H9 (cell line): ENCODE measurements at regions not wholly inside any gene's neighbourhood (a gene's known extent, or its start where the extent isn't known, plus 50 kb on each side); places are given as distances from the start of the nearest gene placed in this dataset.

ENCODE experiments used
- DNase-seq: peaks from one replicate; pipeline ENCODE4 v3.0.0-alpha.2; 2017
- H2AFZ ChIP-seq: one replicate; pipeline ENCODE4 v1.6.1; 2013; ENCODE audit warnings: mild to moderate bottlenecking, low read length, control low read depth, moderate library complexity
- H2AK5ac ChIP-seq: 2 replicates; pipeline ENCODE4 v1.6.1; 2013; ENCODE audit warnings: low read length, control low read depth, mixed read lengths; ENCODE audit not compliant: insufficient read length
- H2BK120ac ChIP-seq: one replicate; pipeline ENCODE4 v1.6.1; 2013; ENCODE audit warnings: low read depth, mild to moderate bottlenecking, low read length, control low read depth, inconsistent platforms; ENCODE audit not compliant: poor library complexity, severe bottlenecking
- H2BK12ac ChIP-seq: 2 replicates; pipeline ENCODE4 v1.6.1; 2013; ENCODE audit warnings: low read length, control low read depth, mixed read lengths, low read depth; ENCODE audit not compliant: insufficient read length
- H2BK15ac ChIP-seq: 2 replicates; pipeline ENCODE4 v1.6.1; 2013; ENCODE audit warnings: low read depth, low read length, control low read depth
- H2BK20ac ChIP-seq: one replicate; pipeline ENCODE4 v1.6.1; 2013; ENCODE audit warnings: low read depth, mild to moderate bottlenecking, low read length, control low read depth, inconsistent platforms; ENCODE audit not compliant: poor library complexity, severe bottlenecking
- H2BK5ac ChIP-seq: 2 replicates; pipeline ENCODE4 v1.6.1; 2013; ENCODE audit warnings: low read length, control low read depth, mixed read lengths; ENCODE audit not compliant: insufficient read length
- H3K14ac ChIP-seq: 2 replicates; pipeline ENCODE4 v1.6.1; 2013; ENCODE audit warnings: low read length, control low read depth; ENCODE audit not compliant: insufficient read depth
- H3K18ac ChIP-seq: 2 replicates; pipeline ENCODE4 v1.6.1; 2013; ENCODE audit warnings: low read depth, mild to moderate bottlenecking, mixed read lengths, low read length, control low read depth; ENCODE audit not compliant: insufficient read length
- H3K23ac ChIP-seq: 2 replicates; pipeline ENCODE4 v1.6.1; 2013; ENCODE audit warnings: low read length, control low read depth, mixed read lengths, low read depth; ENCODE audit not compliant: insufficient read length
- H3K23me2 ChIP-seq: 2 replicates; pipeline ENCODE4 v1.6.1; 2013; ENCODE audit warnings: low read depth, mild to moderate bottlenecking, mixed read lengths, low read length, control low read depth; ENCODE audit not compliant: insufficient read length, poor library complexity, severe bottlenecking
- H3K27ac ChIP-seq: 2 replicates; pipeline ENCODE4 v1.5.1; 2013; ENCODE audit warnings: low read length, control low read depth, mixed read lengths, low read depth; ENCODE audit not compliant: insufficient read length
- H3K27me3 ChIP-seq: 2 replicates; pipeline ENCODE4 v1.6.1; 2013; ENCODE audit warnings: low read length, control low read depth, inconsistent platforms; ENCODE audit not compliant: insufficient read depth
- H3K4ac ChIP-seq: 2 replicates; pipeline ENCODE4 v1.6.1; 2013; ENCODE audit warnings: low read depth, mild to moderate bottlenecking, control low read depth, inconsistent platforms, low read length, moderate library complexity
- H3K4me1 ChIP-seq: 2 replicates; pipeline ENCODE4 v1.6.1; 2013; ENCODE audit warnings: low read length, control low read depth, inconsistent platforms; ENCODE audit not compliant: insufficient read depth
- H3K4me2 ChIP-seq: 2 replicates; pipeline ENCODE4 v1.6.1; 2013; ENCODE audit warnings: low read length, control low read depth, mixed read lengths; ENCODE audit not compliant: insufficient read length, insufficient read depth
- H3K56ac ChIP-seq: 2 replicates; pipeline ENCODE4 v1.6.1; 2013; ENCODE audit warnings: low read depth, mild to moderate bottlenecking, mixed read lengths, low read length, control low read depth; ENCODE audit not compliant: insufficient read length
- H3K79me1 ChIP-seq: 2 replicates; pipeline ENCODE4 v1.6.1; 2013; ENCODE audit warnings: low read depth, mild to moderate bottlenecking, moderate library complexity, low read length, control low read depth, inconsistent platforms; ENCODE audit not compliant: insufficient read depth, poor library complexity, severe bottlenecking
- H3K79me2 ChIP-seq: 2 replicates; pipeline ENCODE4 v1.6.1; 2013; ENCODE audit warnings: low read length, control low read depth, inconsistent platforms; ENCODE audit not compliant: insufficient read depth
- H3K9ac ChIP-seq: 2 replicates; pipeline ENCODE4 v1.6.1; 2013; ENCODE audit warnings: low read length, control low read depth, mixed read lengths; ENCODE audit not compliant: insufficient read length; ENCODE audit errors: extremely low read depth
- H3K9me3 ChIP-seq: one replicate; pipeline ENCODE4 v1.6.1; 2013; ENCODE audit warnings: low read depth, low read length, inconsistent platforms; ENCODE audit not compliant: control insufficient read depth
- H3T11ph ChIP-seq: one replicate; pipeline ENCODE4 v1.6.1; 2013; ENCODE audit warnings: mild to moderate bottlenecking, low read length, control low read depth, inconsistent platforms
- H4K20me1 ChIP-seq: one replicate; pipeline ENCODE4 v1.6.1; 2013; ENCODE audit not compliant: control insufficient read depth, insufficient read length, insufficient read depth
- H4K5ac ChIP-seq: 2 replicates; pipeline ENCODE4 v1.6.1; 2013; ENCODE audit warnings: low read depth, mild to moderate bottlenecking, mixed read lengths, low read length, control low read depth; ENCODE audit not compliant: insufficient read length
- H4K8ac ChIP-seq: replicated peaks from 2 replicates; pipeline ENCODE4 v1.6.1; 2013; ENCODE audit warnings: low read length, control low read depth, mixed read lengths, low read depth; ENCODE audit not compliant: insufficient read length
- H4K91ac ChIP-seq: 2 replicates; pipeline ENCODE4 v1.6.1; 2013; ENCODE audit warnings: low read depth, mild to moderate bottlenecking, moderate library complexity, mixed read lengths, low read length, control low read depth; ENCODE audit not compliant: insufficient read length
- H3K27ac Mint-ChIP-seq, 3 experiments: 2 replicates in 2 of 3; 3 replicates in 1 of 3; pipeline ENCODE4 v1.8.0; 2020 to 2021; ENCODE audit warnings: mixed read lengths in 3 of 3, mild to moderate bottlenecking in 1 of 3, moderate library complexity in 1 of 3
- H3K27me3 Mint-ChIP-seq: 2 replicates; pipeline ENCODE4 v1.8.0; 2021; ENCODE audit warnings: low read depth, mild to moderate bottlenecking, moderate library complexity, mixed read lengths
- H3K36me3 Mint-ChIP-seq, 3 experiments: 2 replicates in 2 of 3; 3 replicates in 1 of 3; pipeline ENCODE4 v1.8.0; 2020 to 2021; ENCODE audit warnings: low read depth in 3 of 3, mixed read lengths in 3 of 3; ENCODE audit not compliant: insufficient read depth in 1 of 3
- H3K4me1 Mint-ChIP-seq, 2 experiments: 2 replicates each; pipeline ENCODE4 v1.8.0; 2020; ENCODE audit warnings: mixed read lengths in 2 of 2
- H3K4me3 Mint-ChIP-seq, 2 experiments: 2 replicates in 1 of 2; 3 replicates in 1 of 2; pipeline ENCODE4 v1.8.0; 2020 to 2021; ENCODE audit warnings: mild to moderate bottlenecking in 2 of 2, mixed read lengths in 2 of 2, moderate library complexity in 1 of 2
- H3K9me3 Mint-ChIP-seq, 2 experiments: 2 replicates in 1 of 2; 3 replicates in 1 of 2; pipeline ENCODE4 v1.8.0; 2020; ENCODE audit warnings: mild to moderate bottlenecking in 2 of 2, mixed read lengths in 2 of 2, moderate library complexity in 1 of 2
- TF ChIP-seq, protein P1 (sequence below): fragments of 200-600 bp; sonication (generic); conservative IDR thresholded peaks from 3 replicates; pipeline ENCODE4 v1.8.0; 2021; ENCODE audit warnings: antibody characterized with exemption, mild to moderate bottlenecking

DNA sequence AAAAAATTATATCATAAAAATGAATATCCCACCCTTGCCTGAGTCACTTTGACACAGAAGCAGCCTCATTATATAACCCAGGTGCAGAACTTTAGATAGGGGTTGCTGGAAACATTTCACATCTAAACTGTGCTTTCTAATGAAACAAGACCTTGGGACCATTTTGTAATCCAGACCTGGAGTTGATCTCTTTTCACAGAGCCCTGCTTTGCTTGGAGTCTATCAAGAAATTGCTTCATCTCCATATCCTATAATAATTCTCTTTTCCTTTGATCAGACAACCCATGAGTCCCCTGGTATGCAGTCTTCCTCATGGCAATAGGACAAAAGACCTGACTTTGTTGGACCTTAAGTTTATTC lies 76.3 kb downstream of the HSD17B6 start:
- H3K4ac ChIP-seq, result no peak overlapping the region
- no peak overlapping the region for H3K4me2 ChIP-seq
- H2AFZ ChIP-seq, result no peak overlapping the region
- H3K18ac ChIP-seq, result no peak overlapping the region
- no peak overlapping the region for H2BK12ac ChIP-seq
- H3T11ph ChIP-seq, result no peak overlapping the region
- no peak overlapping the region for H3K4me3 Mint-ChIP-seq
- H3K27me3 ChIP-seq, result no peaks in the 10 kb centered on the region
- H3K27ac ChIP-seq, result no peak overlapping the region
- H3K36me3 Mint-ChIP-seq, result no peaks in the 10 kb centered on the region
- no peaks in the 10 kb centered on the region for H3K9me3 ChIP-seq
- H3K79me2 ChIP-seq, result no peaks in the 10 kb centered on the region
- no peak overlapping the region for H2AK5ac ChIP-seq
- H2BK5ac ChIP-seq, result no peak overlapping the region
- no peak overlapping the region for H3K14ac ChIP-seq
- H4K5ac ChIP-seq, result no peak overlapping the region
- no peak overlapping the region for H3K56ac ChIP-seq
- no peak overlapping the region for H2BK120ac ChIP-seq
- 0 out of 4 replicates have a peak, but pooled peaks cover 0 to 4% of the 10 kb centered on the region in 2 experiments for H3K4me1 Mint-ChIP-seq
- no peak overlapping the region for H2BK20ac ChIP-seq
- H3K27ac Mint-ChIP-seq, result no peak overlapping the region
- no peak overlapping the region for H4K91ac ChIP-seq
- no peaks in the 10 kb centered on the region for H3K79me1 ChIP-seq
- TF ChIP-seq, protein P1, sequence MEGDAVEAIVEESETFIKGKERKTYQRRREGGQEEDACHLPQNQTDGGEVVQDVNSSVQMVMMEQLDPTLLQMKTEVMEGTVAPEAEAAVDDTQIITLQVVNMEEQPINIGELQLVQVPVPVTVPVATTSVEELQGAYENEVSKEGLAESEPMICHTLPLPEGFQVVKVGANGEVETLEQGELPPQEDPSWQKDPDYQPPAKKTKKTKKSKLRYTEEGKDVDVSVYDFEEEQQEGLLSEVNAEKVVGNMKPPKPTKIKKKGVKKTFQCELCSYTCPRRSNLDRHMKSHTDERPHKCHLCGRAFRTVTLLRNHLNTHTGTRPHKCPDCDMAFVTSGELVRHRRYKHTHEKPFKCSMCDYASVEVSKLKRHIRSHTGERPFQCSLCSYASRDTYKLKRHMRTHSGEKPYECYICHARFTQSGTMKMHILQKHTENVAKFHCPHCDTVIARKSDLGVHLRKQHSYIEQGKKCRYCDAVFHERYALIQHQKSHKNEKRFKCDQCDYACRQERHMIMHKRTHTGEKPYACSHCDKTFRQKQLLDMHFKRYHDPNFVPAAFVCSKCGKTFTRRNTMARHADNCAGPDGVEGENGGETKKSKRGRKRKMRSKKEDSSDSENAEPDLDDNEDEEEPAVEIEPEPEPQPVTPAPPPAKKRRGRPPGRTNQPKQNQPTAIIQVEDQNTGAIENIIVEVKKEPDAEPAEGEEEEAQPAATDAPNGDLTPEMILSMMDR, result no peak
- peaks cover 2% of the 10 kb centered on the region; the same call in 1 of the 2 replicates for H3K27me3 Mint-ChIP-seq
- H3K23me2 ChIP-seq, result no peaks in the 10 kb centered on the region
- no peak overlapping the region for H2BK15ac ChIP-seq
- no peak overlapping the region for H3K9ac ChIP-seq
- no peak for DNase-seq
- no peaks in the 10 kb centered on the region for H3K4me1 ChIP-seq
- no peaks in the 10 kb centered on the region; a peak in 1 of 5 replicates for H3K9me3 Mint-ChIP-seq
- no peak overlapping the region for H3K23ac ChIP-seq
- no peaks in the 10 kb centered on the region for H4K20me1 ChIP-seq
- H4K8ac ChIP-seq, result no peak overlapping the region
